H7 (cell line): ENCODE measurements at regions not wholly inside any gene's neighbourhood (a gene's known extent, or its start where the extent isn't known, plus 50 kb on each side); places are given as distances from the start of the nearest gene placed in this dataset.

Source experiments
- DNase-seq: peaks from one replicate; pipeline ENCODE4 v3.0.0; 2012
- H3K27me3 ChIP-seq: 2 replicates; pipeline ENCODE4 v1.6.0; 2011; ENCODE audit warnings: mild to moderate bottlenecking, low read length; ENCODE audit not compliant: control insufficient read depth, insufficient read depth
- H3K36me3 ChIP-seq: replicated peaks from 2 replicates; pipeline ENCODE4 v1.5.1; 2011; ENCODE audit warnings: low read length; ENCODE audit not compliant: control insufficient read depth, insufficient read depth
- H3K4me3 ChIP-seq: 2 replicates; pipeline ENCODE4 v1.5.1; 2011; ENCODE audit warnings: low read depth, mild to moderate bottlenecking, control low read depth, low read length, moderate library complexity; ENCODE audit not compliant: insufficient read depth

DNA sequence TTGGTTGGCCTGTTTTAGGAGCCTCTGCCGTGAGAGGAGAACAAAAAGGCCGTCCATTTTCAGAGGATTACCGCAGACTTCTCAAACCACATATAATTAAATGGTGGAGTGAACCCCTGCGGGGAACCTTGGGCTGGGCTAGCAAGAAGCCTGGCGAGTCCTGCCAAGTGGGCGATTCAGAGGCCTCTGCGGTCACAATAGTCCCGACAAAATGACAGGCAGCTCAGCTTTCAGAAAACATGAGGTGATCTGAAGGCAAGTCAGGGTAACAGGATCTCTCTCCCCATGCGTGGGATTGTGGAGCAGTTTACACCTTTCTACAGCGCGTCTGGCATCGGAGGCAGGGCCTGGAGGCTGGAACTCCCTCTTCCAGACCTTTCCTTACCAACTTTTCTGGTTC is 134.8 kb downstream of the ASB7 start:
- H3K27me3 ChIP-seq, result no peaks in the 10 kb centered on the region
- no peaks in the 10 kb centered on the region for H3K36me3 ChIP-seq
- H3K4me3 ChIP-seq, result no peak overlapping the region
- DNase-seq, result no peak

DNA sequence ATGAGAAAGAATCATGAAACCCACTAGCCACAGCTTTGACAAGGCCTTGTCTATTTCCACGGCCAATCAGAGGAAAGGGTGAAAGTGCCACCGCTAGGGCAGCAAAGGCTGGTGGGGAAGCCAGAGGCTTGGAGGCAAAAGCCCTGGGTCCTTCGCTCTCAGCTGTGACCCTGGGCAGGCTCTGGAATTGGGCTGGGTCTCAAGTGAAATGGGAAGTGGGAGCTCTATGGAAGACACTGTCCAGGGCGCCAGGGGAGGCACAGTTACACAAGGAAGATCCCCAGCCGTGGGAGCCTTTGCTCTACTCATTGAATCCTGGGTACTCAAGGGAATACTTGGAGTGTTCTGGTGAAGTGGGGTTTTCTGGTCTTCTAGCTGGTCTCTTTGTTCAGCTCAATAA is 136.2 kb downstream of the ASB7 start:
- Histone ChIP-seq H3K36me3 (no peaks in the 10 kb centered on the region), H3K4me3 (no peak overlapping the region), H3K27me3 (no peaks in the 10 kb centered on the region)
- DNase-seq, result no peak

- no peak for DNase-seq
- Histone ChIP-seq H3K36me3 (no peaks in the 10 kb centered on the region), H3K4me3 (no peak overlapping the region), H3K27me3 (no peaks in the 10 kb centered on the region)
Observed at GRCh38 chr15:100740138-100740537, 137.7 kb downstream of the ASB7 start.

DNA sequence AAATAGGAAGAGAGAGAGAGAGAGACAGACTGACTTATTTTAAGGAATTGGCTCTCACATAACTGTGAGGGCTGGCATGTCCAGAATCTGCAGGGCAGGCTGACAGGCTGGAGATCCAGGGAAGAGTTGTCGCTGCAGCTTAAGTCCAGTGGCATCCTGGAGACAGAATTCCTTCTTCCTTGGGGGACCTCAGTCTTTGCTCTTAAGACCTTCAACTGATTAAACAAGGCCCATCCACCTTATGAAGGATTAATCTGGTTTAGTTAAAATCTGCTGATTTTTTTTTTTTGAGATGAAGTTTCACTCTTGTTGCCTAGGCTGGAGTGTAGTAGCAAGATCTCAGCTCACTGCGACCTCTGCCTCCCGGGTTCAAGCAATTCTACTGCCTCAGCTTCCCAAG is 128.0 kb upstream of the ALDH1A3 start:
- DNase-seq, result no peak
- Histone ChIP-seq H3K36me3 (no peaks in the 10 kb centered on the region), H3K4me3 (no peak overlapping the region), H3K27me3 (no peaks in the 10 kb centered on the region)

DNA sequence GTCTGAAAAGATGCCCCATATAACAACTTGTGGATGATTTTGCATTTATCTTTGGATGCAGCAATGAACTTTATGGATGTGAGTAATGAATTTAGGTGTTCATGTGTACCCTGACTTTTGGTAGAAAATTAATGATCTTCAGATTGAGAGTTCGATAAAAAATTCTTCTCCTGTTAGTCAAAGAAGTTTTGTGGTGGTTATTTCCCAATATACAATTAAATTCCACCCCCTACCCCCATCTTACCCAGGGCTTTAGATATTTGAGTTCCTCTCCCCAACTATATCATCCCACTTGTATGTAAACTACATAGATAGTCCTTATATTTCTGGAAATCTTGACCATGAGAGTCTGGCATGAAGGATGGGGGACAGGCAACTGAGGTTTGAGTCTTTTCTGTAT is 126.1 kb upstream of the ALDH1A3 start:
- Histone ChIP-seq H3K36me3 (no peaks in the 10 kb centered on the region), H3K27me3 (no peaks in the 10 kb centered on the region), H3K4me3 (no peak overlapping the region)
- DNase-seq, result no peak

- H3K36me3 ChIP-seq, result no peaks in the 10 kb centered on the region
- no peaks in the 10 kb centered on the region for H3K27me3 ChIP-seq
- no peak overlapping the region for H3K4me3 ChIP-seq
- no peak for DNase-seq
Observed at GRCh38 chr15:100757661-100758060, 122.0 kb upstream of the ALDH1A3 start.

DNA sequence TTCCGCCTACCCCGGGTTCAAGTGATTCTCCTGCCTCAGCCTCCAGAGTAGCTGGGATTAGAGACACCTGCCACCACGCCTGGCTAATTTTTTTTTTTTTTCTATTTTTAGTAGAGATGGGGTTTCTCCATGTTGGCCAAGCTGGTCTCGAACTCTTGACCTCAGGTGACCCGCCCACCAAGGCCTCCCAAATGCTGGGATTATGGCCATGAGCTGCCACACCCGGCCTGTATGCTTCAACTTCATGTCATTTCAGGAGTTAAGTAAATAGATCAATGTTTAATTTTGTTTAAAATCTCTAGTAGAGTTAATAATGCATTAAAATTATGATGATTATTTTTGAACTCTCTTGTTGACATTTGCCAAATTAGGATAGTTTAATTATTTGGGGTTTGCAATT is 121.1 kb upstream of the ALDH1A3 start:
- Histone ChIP-seq H3K4me3 (no peak overlapping the region), H3K27me3 (no peaks in the 10 kb centered on the region), H3K36me3 (no peaks in the 10 kb centered on the region)
- no peak for DNase-seq

GRCh38 chr15:100759106-100759505 is 120.5 kb upstream of the ALDH1A3 start:
- H3K4me3 ChIP-seq, result no peak overlapping the region
- peak; percentile 15 for DNase-seq
- no peaks in the 10 kb centered on the region for H3K27me3 ChIP-seq

DNA sequence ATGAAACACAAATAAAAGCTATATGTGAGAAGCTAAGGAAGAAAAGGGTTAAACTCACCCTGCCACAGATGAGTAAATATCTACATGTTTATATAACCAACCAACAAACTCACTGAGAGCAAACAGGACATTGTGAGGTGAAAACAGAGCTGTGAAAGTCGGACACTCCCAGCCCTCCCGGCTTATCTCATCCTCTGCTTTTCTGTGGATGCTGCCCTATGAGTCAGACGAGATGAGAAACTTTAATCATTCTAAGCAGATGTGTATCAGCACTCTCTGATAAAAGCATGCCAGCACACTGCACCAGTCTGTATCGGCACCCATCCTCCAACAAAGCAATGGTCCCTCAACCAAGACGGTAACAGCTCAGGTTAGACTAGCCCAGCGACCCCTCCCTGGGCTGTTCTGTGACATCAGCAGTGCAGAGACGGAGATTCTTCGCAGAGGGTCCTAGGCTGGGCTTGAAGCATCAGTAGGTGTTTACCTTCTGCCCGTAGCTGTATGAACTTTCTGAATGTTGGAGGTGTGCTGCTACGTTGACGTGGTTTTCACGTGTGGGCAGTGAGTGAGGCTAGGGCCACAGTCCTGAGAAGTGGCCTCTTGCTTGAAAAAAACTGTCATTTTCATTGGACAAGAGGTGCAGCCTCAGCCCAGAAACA is 119.8 kb upstream of the ALDH1A3 start:
- H3K27me3 ChIP-seq, result no peaks in the 10 kb centered on the region
- no peaks in the 10 kb centered on the region for H3K36me3 ChIP-seq
- H3K4me3 ChIP-seq, result no peak overlapping the region
- peak; percentile 28 for DNase-seq

More at GRCh38 chr15:100759106-100759505, 120.5 kb upstream of the ALDH1A3 start:
- H3K36me3 ChIP-seq, result no peaks in the 10 kb centered on the region

GRCh38 chr15:100760357-100760903 is 119.2 kb upstream of the ALDH1A3 start:
- Histone ChIP-seq H3K4me3 (no peak overlapping the region), H3K27me3 (no peaks in the 10 kb centered on the region), H3K36me3 (no peaks in the 10 kb centered on the region)
- no peak for DNase-seq

DNA sequence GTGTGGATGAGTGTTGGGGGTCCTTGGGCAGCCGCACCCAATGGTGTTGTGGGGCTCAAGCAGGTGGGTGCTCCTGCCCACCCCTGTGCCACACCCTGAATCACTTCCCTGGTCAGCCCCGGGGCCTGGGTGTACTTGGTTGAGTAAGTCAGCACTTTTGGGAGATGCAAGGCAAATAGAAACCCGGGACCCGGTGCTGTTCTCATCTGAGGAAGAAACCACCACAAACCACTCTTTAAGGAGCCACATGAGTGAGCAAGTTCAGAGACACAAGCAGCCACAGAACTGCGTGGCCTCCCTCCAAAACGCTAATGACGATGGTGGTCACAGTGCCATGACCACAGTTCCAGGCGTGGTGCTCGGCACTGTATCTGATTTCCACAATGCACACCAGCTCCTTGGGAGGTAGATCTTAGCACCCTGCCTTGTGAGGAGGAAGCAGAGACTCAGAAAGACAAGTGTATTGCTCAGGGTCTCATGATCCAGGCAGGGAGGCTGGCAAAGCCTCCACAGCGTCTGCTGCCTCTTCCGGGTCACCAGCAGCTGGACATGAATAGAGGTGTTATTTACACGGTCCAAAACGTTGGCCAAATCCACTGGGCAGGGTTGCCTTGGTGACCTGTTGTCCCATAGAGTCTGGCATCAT is 118.2 kb upstream of the ALDH1A3 start:
- H3K36me3 ChIP-seq, result no peaks in the 10 kb centered on the region
- DNase-seq, result no peak
- H3K4me3 ChIP-seq, result no peak overlapping the region
- H3K27me3 ChIP-seq, result no peaks in the 10 kb centered on the region

DNA sequence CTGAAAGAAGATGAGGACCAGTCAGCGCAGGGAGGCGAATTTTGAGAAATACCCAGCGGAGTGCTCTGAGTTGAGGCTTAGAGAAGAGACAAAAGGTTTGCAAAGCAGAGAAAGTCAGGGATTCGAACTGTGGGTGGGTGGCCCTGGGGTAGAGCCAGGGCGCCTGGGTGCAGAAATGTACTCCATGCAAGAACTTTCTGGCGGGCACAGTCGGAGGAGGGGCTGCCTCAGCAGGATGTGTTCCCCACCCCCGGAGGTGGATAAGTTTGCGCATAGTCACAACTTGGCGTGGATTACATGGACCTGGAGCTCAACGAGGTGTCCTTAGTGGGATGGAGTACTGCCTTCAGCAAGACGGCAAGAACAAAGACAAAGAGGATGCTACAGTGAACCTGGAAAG is 117.3 kb upstream of the ALDH1A3 start:
- peak; percentile 19 for DNase-seq
- H3K4me3 ChIP-seq, result no peak overlapping the region
- H3K27me3 ChIP-seq, result no peaks in the 10 kb centered on the region
- no peaks in the 10 kb centered on the region for H3K36me3 ChIP-seq

GRCh38 chr15:100762913-100763834 is 116.5 kb upstream of the ALDH1A3 start:
- no peak overlapping the region for H3K4me3 ChIP-seq
- H3K36me3 ChIP-seq, result no peaks in the 10 kb centered on the region
- peak; percentile 10 for DNase-seq
- H3K27me3 ChIP-seq, result no peaks in the 10 kb centered on the region

GRCh38 chr15:100763835-100764750 is 115.5 kb upstream of the ALDH1A3 start:
- Histone ChIP-seq H3K27me3 (no peaks in the 10 kb centered on the region), H3K36me3 (no peaks in the 10 kb centered on the region), H3K4me3 (no peak overlapping the region)
- peak; percentile 8 for DNase-seq
